HG02938 (cell line): ENCODE measurements at regions not wholly inside any gene's neighbourhood (a gene's known extent, or its start where the extent isn't known, plus 50 kb on each side); places are given as distances from the start of the nearest gene placed in this dataset.

Source experiments
- ATAC-seq: cut with Tn5 transposase; IDR thresholded peaks from one replicate; pipeline ENCODE4 v1.9.1; 2021; ENCODE audit warnings: mild to moderate bottlenecking, moderate library complexity; ENCODE audit not compliant: unreplicated experiment

GRCh38 chr5:124997186-124997893, 250.9 kb upstream of the ZNF608 start:
- no peak for ATAC-seq

GRCh38 chr5:124998520-124998919, 252.1 kb upstream of the ZNF608 start:
- no peak for ATAC-seq

- ATAC-seq: no peak
Measured at GRCh38 chr5:125002727-125003598, 256.5 kb upstream of the ZNF608 start.

- ATAC-seq: no peak
Measured at GRCh38 chr5:125004009-125004408, 257.6 kb upstream of the ZNF608 start.

GRCh38 chr5:125005266-125005665, 258.8 kb upstream of the ZNF608 start:
- no peak for ATAC-seq

- peak; percentile 64 for ATAC-seq
Measured at GRCh38 chr5:125006011-125006685, 259.7 kb upstream of the ZNF608 start.

GRCh38 chr5:125010356-125010755, 263.9 kb upstream of the ZNF608 start:
- no peak for ATAC-seq

GRCh38 chr5:125011014-125011413, 264.6 kb upstream of the ZNF608 start:
- ATAC-seq: peak; percentile 62

GRCh38 chr5:125011419-125011818, 265.0 kb upstream of the ZNF608 start:
- peak; percentile 26 for ATAC-seq

GRCh38 chr5:125011947-125012346, 265.5 kb upstream of the ZNF608 start:
- no peak for ATAC-seq

- ATAC-seq: no peak
Measured at GRCh38 chr5:125012727-125013451, 266.4 kb upstream of the ZNF608 start.

- no peak for ATAC-seq
Measured at GRCh38 chr5:125014202-125014601, 267.8 kb upstream of the ZNF608 start.

- no peak for ATAC-seq
Measured at GRCh38 chr5:125017796-125018195, 271.4 kb upstream of the ZNF608 start.

GRCh38 chr5:125023673-125024072, 277.2 kb upstream of the ZNF608 start:
- no peak for ATAC-seq

- no peak for ATAC-seq
Measured at GRCh38 chr5:125026867-125027731, 280.7 kb upstream of the ZNF608 start.

GRCh38 chr5:125032286-125032685, 285.8 kb upstream of the ZNF608 start:
- ATAC-seq: no peak

GRCh38 chr5:125033602-125034001, 287.2 kb upstream of the ZNF608 start:
- ATAC-seq: no peak

- no peak for ATAC-seq
Measured at GRCh38 chr5:125034331-125034730, 287.9 kb upstream of the ZNF608 start.

GRCh38 chr5:125036494-125036893, 290.1 kb upstream of the ZNF608 start:
- no peak for ATAC-seq

- ATAC-seq: no peak
Measured at GRCh38 chr5:125037020-125037419, 290.6 kb upstream of the ZNF608 start.
